C4-2B (cell line): ENCODE measurements at regions not wholly inside any gene's neighbourhood (a gene's known extent, or its start where the extent isn't known, plus 50 kb on each side); places are given as distances from the start of the nearest gene placed in this dataset.

Source experiments
- CTCF ChIP-seq: fragments of 450-650 bp; conservative IDR thresholded peaks from 2 replicates; pipeline ENCODE4 v1.5.1; 2017; ENCODE audit warnings: mild to moderate bottlenecking
- ZFX ChIP-seq: fragments of 450-650 bp; IDR thresholded peaks from 2 replicates; pipeline ENCODE4 v1.6.1; 2017

- TF ChIP-seq CTCF (no peak), ZFX (no peak)
Measured at GRCh38 chr22:48605125-48605524, 1222.5 kb downstream of the BRD1 start.
